ENCODE measurements at regions not wholly inside any gene's neighbourhood (a gene's known extent, or its start where the extent isn't known, plus 50 kb on each side); places are given as distances from the start of the nearest gene placed in this dataset.

- ATAC-seq (no peak), DNase-seq (ENCODE audit: missing footprints) (no peak)
- intact Hi-C loops (cut with DNase I) = no loop called here
Measured at GRCh38 chr19:34305221-34306083, 51.1 kb downstream of the GARRE1 start.

- DNase-seq (ENCODE audit: missing footprints) (no peak), ATAC-seq (no peak)
- intact Hi-C loops (cut with DNase I) = no loop called here
Measured at GRCh38 chr19:34306213-34306661, 51.9 kb downstream of the GARRE1 start.

- DNase-seq (ENCODE audit: missing footprints) (no peak), ATAC-seq (no peak)
- intact Hi-C loops (cut with DNase I) = no loop called here
Measured at GRCh38 chr19:34306824-34307223, 52.5 kb downstream of the GARRE1 start.

- no peak for ATAC-seq
- intact Hi-C loops (cut with DNase I) = no loop called here
- DNase-seq (ENCODE audit: missing footprints) = no peak
Measured at GRCh38 chr19:34308381-34309367, 54.3 kb downstream of the GARRE1 start.

- no peak for DNase-seq (ENCODE audit: missing footprints)
- ATAC-seq = no peak
- intact Hi-C loops (cut with DNase I) = no loop called here
Measured at GRCh38 chr19:34309368-34310138, 55.2 kb downstream of the GARRE1 start.

GRCh38 chr19:34310494-34310981 lies 54.5 kb upstream of the GPI start:
- ATAC-seq (no peak), DNase-seq (ENCODE audit: missing footprints) (no peak)
- intact Hi-C loops (cut with DNase I) = no loop called here

- intact Hi-C loops (cut with DNase I) = no loop called here
- ATAC-seq = peak; percentile 20
- DNase-seq (ENCODE audit: missing footprints) = no peak
Measured at GRCh38 chr19:34313188-34313587, 51.8 kb upstream of the GPI start.

- no peak for DNase-seq (ENCODE audit: missing footprints)
- no peak for ATAC-seq
- intact Hi-C loops (cut with DNase I) = loop anchor here (5.0 kb wide), 1 partner anchor 42 kb away; no protein-coding TSS in a partner anchor
Measured at GRCh38 chr19:34314437-34315313, 50.3 kb upstream of the GPI start.
